HUDEP-2 (cell line): ENCODE measurements at regions not wholly inside any gene's neighbourhood (a gene's known extent, or its start where the extent isn't known, plus 50 kb on each side); places are given as distances from the start of the nearest gene placed in this dataset.
A peak's percentile ranks its signal among the peaks of the same experiment; 100 is the strongest.
"Not testable (repeated sequence)": the region's sequence is repeated elsewhere in the genome, so short reads cannot be mapped to it uniquely, and the experiment has no call there.

Source experiments
- DNase-seq, 76 experiments: peaks; one replicate each; lab custom pipeline; 2025; ENCODE audit not compliant: unreplicated experiment in 76 of 76; lab: John Stamatoyannopoulos, UW

DNA sequence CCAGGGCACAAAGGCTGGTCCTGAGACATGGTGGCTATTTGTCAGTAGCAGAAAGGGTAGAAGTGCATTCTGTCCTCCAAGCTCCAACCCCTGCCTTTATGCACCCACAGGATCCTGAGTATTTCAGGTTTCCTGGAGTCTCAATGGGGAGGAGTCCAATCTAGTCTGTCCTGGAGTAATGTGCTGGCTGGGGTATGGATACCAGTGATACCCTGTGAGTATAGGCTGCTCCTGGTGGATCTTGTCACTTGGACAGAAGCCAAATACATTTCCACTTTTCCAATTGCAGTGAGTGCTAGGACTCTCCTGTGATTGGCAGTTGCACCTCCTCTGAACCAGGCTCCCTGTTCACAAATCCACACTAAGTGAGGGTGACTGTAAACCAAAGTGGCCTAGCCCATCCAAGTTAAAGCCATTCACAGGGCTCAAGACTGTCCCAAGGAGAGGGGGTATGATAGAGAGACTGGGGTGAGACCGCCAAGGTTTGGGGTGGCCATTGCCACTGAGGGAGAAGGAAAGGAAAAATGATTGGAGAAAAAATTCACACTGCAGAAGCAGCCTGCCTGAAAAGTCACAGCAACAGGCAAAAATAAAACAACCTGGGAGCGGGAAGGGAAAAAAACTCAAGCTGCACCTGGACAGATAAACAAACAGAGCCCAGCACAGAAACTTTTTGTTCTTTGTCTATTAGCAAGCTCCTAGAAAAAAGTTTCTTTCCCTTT is 163.4 kb upstream of the ETV3 start:
- DNase-seq: no peak

DNA sequence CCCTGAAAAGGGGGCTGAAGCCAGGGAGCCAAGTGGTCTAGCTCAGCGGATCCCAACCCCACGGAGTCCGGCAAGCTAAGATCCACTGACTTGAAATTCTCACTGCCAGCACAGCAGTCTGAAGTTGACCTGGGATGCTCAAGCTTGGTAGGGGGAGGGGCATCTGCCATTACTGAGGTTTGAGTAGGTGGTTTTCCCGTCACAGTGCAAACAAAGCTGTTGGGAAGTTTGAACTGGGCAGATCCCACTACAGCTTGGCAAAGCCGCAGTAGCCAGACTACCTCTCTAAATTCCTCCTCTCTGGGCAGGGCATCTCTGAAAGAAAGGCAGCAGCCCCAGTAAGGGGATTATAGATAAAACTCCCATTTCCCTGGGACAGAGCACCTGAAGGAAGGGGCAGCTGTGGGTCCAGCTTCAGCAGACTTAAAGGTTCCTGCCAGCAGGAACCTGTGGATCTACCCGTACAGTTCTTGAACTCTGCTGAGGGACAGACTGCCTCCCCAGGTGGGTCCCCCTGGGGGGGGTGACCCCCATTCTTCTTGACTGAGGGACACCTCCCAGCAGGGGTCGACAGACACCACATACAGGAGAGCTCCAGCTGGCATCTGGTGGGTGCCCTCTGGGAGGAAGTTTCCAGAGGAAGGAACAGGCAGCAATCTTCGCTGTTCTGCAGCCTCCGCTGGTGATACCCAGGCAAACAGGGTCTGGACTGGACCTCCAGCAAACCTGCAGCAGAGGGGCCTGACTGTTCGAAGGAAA is 156.4 kb upstream of the ETV3 start:
- not testable (repeated sequence) for DNase-seq

DNA sequence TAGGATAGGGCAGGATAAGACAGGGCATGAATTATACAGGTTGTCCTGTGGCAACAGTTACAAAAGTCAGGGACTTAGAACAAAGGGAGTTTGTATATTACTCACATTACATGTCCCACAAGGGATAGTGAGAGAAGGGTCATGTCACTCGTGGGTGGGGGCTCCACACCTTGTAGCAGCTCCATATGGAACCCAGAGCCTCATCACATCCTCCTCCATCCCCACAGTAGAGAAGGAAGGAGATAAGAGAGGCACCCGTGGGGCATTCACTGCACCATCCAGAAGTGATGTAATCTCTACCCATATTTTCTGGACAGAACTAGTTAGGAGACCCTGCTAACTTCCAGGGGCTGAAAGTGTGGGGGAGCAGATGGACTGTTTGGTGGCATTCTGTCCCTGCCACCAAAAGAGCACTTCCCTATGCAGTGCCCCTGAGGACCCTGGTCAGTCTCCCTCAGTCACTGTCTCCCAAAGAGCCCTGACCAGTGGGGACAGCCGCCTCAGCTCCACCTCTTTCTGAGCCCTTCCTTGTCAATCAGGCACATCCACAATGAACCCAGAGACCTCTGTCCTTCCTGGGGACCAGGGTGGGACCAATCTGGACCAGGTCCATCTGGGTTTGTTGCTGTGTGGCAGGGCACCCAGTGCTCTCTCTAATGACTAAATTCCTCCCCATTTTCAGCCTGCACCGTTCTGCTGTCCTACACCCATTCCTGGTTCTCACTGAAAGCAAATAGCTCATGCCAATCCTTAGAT is 154.8 kb upstream of the ETV3 start:
- DNase-seq: no peak

DNA sequence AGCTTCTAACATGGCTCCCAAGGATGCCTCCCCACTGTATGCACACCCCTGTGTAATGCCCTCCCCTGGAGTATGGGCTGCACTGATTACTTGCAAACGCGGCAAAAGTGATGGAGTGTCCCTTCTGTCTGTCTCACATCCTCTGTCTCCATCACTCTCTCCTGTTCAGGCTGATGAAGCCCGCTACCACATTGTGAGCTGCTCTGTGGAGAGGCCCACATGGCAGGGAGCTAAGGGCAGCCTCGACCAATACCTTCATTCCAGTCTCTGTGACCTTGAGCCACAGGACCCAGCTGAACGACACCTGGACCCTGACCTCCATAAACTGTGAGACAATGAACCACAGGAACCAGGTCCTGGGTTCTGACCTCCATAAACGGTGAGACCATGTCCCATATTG is 154.1 kb upstream of the ETV3 start:
- no peak for DNase-seq

DNA sequence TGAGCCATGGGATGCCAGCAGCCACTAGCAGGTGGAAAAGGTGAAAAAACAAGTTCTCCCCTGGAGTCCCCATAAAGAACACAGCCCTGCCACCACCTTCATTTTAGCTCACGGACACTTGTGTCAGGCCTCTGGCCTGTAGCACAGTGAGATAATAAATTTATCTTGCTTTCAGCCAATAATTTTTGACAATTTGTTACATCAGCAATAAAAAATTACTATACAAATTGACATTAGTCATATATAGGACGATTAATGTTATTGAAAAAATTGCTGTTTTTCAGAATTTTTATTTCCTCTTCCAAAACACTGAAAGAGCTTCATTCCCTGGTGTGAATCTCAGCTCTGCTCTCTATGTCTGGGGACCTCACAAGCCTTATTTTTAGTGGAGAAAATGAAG is 152.9 kb upstream of the ETV3 start:
- no peak for DNase-seq

DNA sequence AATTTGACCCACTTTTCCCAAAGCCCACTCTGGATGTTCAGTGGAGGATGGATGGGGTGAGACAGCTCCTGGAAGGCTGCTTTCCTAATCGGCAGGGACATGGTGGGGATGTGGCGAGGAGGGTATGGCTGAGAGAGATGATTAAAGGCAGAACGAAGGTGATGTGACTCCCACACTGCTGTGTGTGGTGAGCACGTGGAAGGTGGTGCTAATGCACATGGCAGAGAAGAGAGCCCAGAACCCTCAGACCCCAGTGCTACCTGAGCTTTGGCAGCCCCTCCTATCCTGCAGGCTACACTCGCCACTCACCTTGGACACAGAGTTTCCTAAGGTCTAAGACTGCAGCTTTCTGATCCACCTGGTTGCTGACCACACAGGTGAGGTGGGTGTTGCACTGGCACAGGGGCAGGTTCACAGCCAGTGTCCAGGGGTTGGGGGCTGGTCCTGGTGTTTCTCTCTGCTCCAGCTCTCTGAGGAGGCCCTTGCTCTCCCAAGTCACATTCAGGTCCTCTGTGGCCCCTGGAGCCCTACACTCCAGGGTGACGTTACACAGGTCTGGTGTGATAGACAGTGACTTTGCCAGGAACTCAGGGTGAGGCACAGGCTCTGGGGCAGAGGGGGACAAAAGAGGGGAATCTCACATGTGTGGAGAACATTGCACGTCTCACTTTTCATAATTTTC is 151.4 kb upstream of the ETV3 start:
- DNase-seq: peak in 1 of 76 experiments; percentile 0

DNA sequence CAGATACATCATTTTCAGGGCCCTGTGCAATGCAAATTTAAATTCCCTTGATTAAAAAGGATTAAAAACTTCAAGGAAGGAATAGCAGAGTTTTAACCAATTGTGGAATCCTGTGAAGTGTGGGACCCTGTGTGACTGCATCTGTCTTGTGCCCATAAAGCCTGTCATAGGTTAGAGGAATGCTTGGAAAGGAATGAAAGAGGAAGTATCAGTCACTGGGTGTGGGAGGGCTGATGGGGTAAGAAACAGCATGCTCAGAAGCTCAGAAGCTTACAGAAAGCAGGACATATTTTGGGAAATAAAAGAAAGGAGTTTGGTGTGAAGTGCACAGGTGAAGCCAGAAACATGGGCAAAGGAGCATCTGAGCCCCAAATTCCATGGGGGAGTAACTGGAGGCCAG is 150.8 kb upstream of the ETV3 start:
- no peak for DNase-seq

DNA sequence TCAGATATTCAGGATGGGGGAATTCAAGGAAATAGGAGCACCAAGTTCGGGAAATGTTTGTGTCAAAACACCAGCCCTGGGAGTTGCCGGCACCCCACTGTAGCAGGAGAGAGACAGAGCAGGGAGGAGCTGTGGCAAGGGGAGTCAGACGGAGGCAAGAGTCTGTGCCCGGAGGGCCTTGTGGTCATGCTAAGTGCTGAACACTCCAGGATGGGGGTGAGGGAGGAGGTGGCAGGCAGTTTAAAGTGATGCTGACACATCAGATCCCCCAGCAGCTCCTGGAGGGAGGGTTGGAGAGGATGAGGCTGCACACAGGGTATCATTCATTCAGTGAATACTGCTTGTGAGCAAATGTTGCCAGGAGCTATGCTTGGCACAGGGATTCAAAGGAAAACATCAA is 150.3 kb upstream of the ETV3 start:
- no peak for DNase-seq

DNA sequence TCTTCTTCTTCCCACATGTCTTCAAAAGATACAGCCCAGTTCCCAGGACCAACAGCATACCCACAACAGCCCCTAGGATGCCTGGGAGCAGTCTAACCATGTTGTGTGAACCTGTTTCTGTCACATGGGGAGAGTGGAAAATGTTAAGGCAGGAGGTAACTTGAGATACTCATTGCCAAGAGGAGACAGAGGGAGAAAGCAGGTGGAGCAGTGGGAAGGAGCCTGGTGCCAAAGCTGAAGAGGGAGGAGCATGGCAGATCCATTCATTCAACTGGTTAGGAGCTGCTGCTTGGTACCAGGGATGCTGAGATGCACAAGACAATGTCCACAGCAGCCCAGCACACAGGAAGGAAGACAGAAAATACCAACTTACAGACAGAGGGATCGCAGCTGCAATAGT is 149.8 kb upstream of the ETV3 start:
- DNase-seq: no peak

DNA sequence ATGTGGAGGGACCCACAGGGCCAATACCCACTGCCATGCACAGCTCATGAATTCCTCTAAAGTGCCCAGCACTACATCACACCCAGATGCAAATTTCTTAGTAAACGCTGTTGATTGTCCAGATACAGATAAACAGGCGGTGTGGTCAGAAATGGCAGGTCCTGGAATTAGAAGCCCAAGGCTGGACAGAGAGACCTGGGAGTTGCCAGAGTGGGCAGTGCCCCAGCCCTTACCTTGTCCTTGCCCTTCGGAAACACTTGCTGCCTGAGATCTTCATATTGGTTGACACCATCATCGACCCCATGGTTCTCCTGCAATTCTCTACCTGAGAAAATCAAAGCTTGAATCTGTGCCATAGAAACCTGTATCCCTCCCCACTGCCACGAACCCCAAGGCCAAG is 149.3 kb upstream of the ETV3 start:
- no peak for DNase-seq

DNA sequence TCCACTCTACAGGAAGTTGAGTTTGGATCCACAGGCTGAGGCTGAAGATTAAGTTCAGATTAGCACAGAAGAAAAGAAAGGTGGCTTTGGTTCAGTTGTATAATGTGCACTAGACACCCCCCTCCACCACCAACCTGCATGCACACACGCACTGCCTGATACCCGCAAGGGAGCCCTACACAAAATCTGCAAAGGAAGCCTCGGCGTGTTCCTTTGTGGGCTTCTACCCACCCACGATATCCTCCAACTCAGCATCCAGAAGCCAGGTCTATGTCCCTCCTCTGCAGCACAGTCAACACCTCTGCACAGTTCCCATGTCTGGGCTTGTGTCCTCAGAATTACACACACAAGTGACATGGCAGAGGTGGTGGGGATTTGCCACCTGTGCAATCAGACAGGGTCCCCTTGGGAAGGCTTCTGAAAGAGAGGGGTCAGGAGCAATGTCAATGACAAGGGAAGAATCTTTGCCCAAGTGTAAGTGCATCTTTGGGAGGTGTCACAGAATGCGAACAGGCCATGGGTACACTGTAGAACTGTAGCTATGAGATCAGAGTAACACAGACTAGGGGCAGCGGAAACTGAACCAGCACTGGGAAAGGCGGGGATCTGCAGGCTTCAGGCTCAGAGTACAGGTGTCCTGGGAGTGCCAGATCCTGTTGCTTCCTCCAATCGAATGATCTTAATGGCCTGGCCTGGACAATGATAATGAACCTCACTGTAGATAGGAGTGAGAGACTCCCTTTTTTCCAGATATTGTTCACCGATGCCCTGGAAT is 148.6 kb upstream of the ETV3 start:
- DNase-seq: no peak

DNA sequence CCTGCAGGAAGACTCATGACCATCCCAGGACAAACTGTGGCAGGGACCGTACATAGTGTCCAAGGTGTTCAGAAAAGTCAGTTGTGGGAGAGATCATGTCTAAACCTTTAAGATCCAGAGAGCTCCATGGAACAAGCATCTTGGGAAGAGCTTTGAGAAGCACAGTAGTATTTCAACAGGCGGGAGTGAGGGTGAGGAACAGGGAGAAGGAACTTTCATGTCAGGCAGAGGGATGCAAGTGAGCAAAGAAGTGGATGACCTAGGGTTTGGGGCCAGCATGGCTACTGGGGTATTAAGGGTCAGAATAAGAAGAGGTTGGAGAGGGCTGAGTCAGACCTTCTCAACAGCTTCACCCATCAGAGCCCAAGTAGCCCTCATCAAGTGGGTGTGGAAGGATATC is 147.9 kb upstream of the ETV3 start:
- no peak for DNase-seq

DNA sequence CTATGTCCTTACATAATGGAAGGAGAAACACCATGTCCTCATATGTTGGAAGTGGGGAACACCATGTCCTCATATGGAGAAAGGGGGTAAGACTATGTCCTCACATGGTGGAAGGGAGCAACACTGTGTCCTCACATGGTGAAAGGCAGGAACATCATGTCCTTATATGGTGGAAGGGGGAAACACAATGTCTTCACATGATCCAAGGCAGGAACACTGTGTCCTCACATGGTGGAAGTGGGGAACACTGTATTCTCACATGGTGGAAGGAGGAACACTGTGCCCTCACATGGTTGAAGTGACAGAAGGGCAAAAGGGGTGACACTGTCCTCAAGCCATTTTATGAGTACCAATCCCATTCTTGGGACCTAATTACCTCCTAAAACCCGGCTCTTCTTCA is 146.3 kb upstream of the ETV3 start:
- no peak for DNase-seq

DNA sequence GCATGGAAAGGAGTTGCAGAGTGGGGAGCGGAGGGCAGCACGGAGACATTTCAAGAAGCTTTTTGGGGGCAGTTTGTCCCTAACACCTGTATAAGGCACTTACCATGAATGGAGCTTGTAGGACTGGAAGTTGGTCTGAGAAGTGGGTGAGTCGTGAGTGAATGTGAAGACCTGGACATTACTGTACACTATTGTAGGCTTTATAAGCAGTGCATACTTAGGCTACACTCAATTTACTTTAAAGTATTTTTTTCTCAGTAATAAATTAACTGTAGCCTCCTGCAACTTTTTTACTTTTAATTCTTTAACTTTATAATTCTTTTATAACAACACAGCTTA is 141.6 kb upstream of the ETV3 start:
- DNase-seq: no peak

DNA sequence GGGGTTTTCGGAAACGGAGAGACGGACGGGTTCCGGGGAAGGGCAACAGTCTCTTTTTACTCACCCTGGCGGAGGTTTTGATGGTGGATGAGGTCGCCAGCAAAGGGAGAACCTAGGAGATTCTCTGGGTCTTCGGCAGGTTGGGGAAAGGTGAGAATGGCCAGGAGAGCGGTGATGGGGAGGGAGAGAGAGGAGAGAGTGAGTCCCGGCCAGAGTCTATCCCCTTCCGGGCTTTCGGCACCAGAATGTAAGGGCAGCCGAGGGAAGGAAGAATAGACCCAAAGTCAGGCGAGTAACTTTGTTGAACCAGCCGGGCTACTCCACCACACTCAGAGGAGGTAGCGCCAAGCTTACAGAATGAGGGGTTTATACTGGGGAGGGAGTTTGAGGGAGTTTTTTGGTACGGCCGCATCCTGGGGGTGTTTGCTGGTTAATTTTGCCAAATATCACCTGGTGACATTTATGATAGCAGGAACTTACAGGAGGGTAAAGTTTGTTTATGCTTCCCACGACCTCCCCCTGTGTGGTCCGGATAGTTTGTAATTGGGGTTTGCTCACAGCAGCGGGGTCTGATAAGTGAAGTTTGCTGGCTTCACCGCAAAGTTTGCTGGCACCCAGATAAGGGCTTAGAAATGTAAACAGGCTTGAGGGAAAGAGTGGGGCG is 141.1 kb upstream of the ETV3 start:
- no peak for DNase-seq

DNA sequence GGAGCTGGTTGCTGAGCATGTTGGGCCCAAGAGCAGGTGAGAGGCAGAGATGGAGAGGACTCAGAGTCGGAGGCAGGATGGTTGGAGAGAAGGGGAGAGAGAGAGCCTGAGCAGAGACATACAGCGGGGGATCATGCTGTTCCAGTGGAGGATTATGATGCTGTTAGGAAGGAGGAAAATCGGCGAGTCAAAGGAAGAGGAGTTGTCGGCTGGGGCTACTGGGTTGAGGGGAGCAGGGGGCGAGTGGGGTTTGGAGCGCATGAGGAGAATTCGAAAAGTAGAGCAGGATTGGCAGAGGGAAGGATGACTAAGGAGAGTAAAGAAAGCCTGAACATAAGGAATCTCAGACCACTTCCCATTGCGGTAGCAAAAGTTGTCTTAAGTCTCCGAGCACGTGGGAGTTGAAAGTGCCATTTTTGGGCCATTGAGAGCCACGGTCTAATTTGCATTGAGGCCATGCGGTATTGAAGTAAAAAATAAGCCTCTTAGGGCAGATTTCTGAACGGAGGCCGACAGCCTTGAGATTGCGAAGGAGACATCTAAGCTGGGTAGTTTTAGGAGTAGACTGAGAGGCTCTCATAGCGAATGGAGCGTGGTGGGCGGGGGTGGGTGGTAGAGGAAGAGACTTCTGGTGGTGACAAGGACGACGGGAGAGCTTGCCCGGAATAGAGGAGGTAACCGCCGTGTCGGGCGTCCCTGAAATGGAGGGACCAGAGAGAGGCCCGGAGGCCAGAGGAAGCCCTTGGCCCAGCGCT is 140.4 kb upstream of the ETV3 start:
- no peak for DNase-seq

DNA sequence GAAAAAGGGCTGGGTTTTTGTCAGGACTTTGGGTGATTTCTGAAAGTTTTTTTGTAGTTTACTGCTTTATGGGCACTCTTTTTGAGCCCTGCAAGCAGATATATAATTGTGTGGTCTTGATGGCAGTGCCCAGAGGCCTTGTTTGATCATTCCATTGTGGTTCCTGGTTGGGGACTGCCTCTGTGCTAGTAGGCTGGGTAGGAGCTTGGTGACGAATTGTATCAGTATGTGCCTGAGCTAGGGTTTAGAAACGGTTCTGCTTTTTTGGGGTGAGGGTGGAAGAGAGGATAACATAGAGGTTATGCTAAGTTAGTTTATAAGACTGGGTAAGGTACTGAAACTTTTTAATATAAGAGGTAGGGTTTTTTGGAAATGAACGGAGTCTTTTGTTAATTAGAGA is 139.7 kb upstream of the ETV3 start:
- no peak for DNase-seq

DNA sequence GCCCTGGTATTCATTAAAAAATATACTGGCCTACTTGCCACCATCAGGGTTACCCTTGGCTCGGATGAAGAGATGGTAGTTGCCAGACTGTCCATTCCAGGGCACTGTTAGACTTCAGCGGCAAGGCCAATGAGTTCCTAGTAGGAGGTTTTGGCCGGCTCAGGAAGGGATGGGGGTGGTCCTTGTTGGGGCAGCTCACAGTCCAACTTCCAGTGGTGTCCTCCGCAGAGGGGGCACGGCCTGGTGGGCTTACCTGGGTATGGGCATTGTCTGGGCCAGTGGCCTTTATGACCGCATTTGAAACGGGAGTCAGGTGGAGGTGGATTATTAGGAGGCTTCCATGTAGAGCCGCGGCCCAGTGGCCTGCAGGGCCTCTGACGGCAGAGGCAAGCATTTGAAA is 139.1 kb upstream of the ETV3 start:
- DNase-seq: no peak
